HepG2 (cell line): ENCODE measurements at regions not wholly inside any gene's neighbourhood (a gene's known extent, or its start where the extent isn't known, plus 50 kb on each side); places are given as distances from the start of the nearest gene placed in this dataset.

Experiments
- ATAC-seq: fragments of 200-7000 bp; cut with Tn5 transposase; 3 replicates; pipeline ENCODE4 v1.9.1; 2020; ENCODE audit warnings: mild to moderate bottlenecking, moderate library complexity
- BruUV-seq: library from RNA; stranded (reverse); fragments of 400-500 nt; replicated peaks from 2 replicates; lab custom pipeline; 2021; lab: Mats Ljungman, UMichigan
- CTCF ChIA-PET: fragments of 300-600 bp; formaldehyde crosslinking; extraction: SDS; loops from one replicate; lab custom pipeline; 2021; ENCODE audit warnings: low total read pairs, inconsistent platforms, low intra/inter-chr PET ratio; lab: Yijun Ruan, JAX
- POLR2A ChIA-PET: fragments of 350-600 bp; sonication (Branson Sonifier 250); formaldehyde crosslinking; loops from one replicate; lab custom pipeline; 2020; ENCODE audit warnings: antibody characterized with exemption, inconsistent platforms; lab: Yijun Ruan, JAX
- DNase-seq: peaks from one replicate; pipeline ENCODE4 v3.0.0-alpha.2; 2015; ENCODE audit warnings: low spot score
- FAIRE-seq: peaks from 3 replicates; lab custom pipeline; 2011; peaks lifted over from hg19 to GRCh38; lab: Jason Lieb, UNC
- H2AFZ ChIP-seq: one replicate; pipeline ENCODE4 v1.6.1; 2011; ENCODE audit warnings: low read length, inconsistent platforms
- H3K27ac ChIP-seq: fragments of 300-600 bp; 3 replicates; pipeline ENCODE4 v1.8.0; 2011; ENCODE audit warnings: mixed run types, mild to moderate bottlenecking, mixed read lengths, low read length, inconsistent platforms; ENCODE audit not compliant: insufficient read depth; ENCODE audit errors: extremely low read length
- H3K27me3 ChIP-seq, 2 experiments: fragments of 200-600 bp in 1 of 2; 2 replicates in 1 of 2; 3 replicates in 1 of 2; pipeline versions ENCODE4 v1.6.0 to v1.8.0; 2011; ENCODE audit warnings: low read length in 2 of 2, mild to moderate bottlenecking in 2 of 2, moderate library complexity in 2 of 2, inconsistent platforms in 1 of 2; ENCODE audit not compliant: insufficient read depth in 2 of 2, control insufficient read depth in 1 of 2
- H3K36me3 ChIP-seq, 2 experiments: fragments of 200-600 bp in 1 of 2; replicated peaks in 1 of 2; 2 replicates in 1 of 2; 3 replicates in 1 of 2; pipeline versions ENCODE4 v1.5.1 to v1.8.0; 2011; ENCODE audit warnings: low read length in 2 of 2, inconsistent platforms in 1 of 2; ENCODE audit not compliant: insufficient read depth in 2 of 2, control insufficient read depth in 1 of 2
- H3K4me1 ChIP-seq: 2 replicates; pipeline ENCODE4 v1.5.1; 2012; ENCODE audit warnings: low read length, inconsistent platforms; ENCODE audit not compliant: insufficient read depth
- H3K4me2 ChIP-seq: 2 replicates; pipeline ENCODE4 v1.6.0; 2011; ENCODE audit warnings: low read depth, low read length, inconsistent platforms
- H3K4me3 ChIP-seq, 3 experiments: fragments of 200-600 bp in 1 of 3; sonication (generic), shearing (Covaris generic) in 1 of 3; replicated peaks in 1 of 3; 2 replicates each; pipeline ENCODE4 v1.5.1; 2011 to 2016; ENCODE audit warnings: low read length in 3 of 3, inconsistent platforms in 2 of 3, low read depth in 2 of 3, mild to moderate bottlenecking in 2 of 3, control low read depth in 1 of 3, mixed read lengths in 1 of 3; ENCODE audit not compliant: insufficient read depth in 1 of 3
- H3K79me2 ChIP-seq: one replicate; pipeline ENCODE4 v1.6.1; 2011; ENCODE audit warnings: low read length, inconsistent platforms; ENCODE audit not compliant: insufficient read depth
- H3K9ac ChIP-seq: 2 replicates; pipeline ENCODE4 v1.6.0; 2011; ENCODE audit warnings: mild to moderate bottlenecking, low read depth, low read length, inconsistent platforms; ENCODE audit not compliant: insufficient read depth
- H3K9me3 ChIP-seq: 2 replicates; pipeline ENCODE4 v1.5.1; 2012; ENCODE audit warnings: mild to moderate bottlenecking, low read length
- H4K20me1 ChIP-seq: 2 replicates; pipeline ENCODE4 v1.6.0; 2011; ENCODE audit warnings: inconsistent platforms, mild to moderate bottlenecking, low read length, moderate library complexity; ENCODE audit not compliant: insufficient read depth
- ADNP ChIP-seq: sonication (generic); formaldehyde crosslinking; IDR thresholded peaks from 2 replicates; pipeline ENCODE4 v1.4.0; 2020; ENCODE audit warnings: missing genetic modification reagents
- CERS6 ChIP-seq: sonication (generic); formaldehyde crosslinking; IDR thresholded peaks from 2 replicates; pipeline ENCODE4 v1.5.0; 2020; ENCODE audit warnings: missing genetic modification reagents
- DMTF1 ChIP-seq: sonication (generic); formaldehyde crosslinking; IDR thresholded peaks from 2 replicates; pipeline ENCODE4 v1.4.0; 2020; ENCODE audit warnings: mild to moderate bottlenecking, missing genetic modification reagents
- ELF3 ChIP-seq: IDR thresholded peaks from 2 replicates; pipeline ENCODE4 v1.6.1; 2016; ENCODE audit warnings: missing genetic modification reagents, missing compliant biosample characterization
- HNF4A ChIP-seq: sonication (generic); formaldehyde crosslinking; IDR thresholded peaks from 2 replicates; pipeline ENCODE4 v1.4.0; 2020; ENCODE audit warnings: missing genetic modification reagents
- SPEN ChIP-seq: sonication (generic); formaldehyde crosslinking; IDR thresholded peaks from 2 replicates; pipeline ENCODE4 v1.5.1; 2020; ENCODE audit warnings: low read depth, mild to moderate bottlenecking, missing genetic modification reagents
- ZNF770 ChIP-seq: sonication (generic); formaldehyde crosslinking; IDR thresholded peaks from 2 replicates; pipeline ENCODE4 v1.5.0; 2020; ENCODE audit warnings: mild to moderate bottlenecking, missing genetic modification reagents
- ZNF790 ChIP-seq: sonication (generic); formaldehyde crosslinking; IDR thresholded peaks from 2 replicates; pipeline ENCODE4 v1.8.0; 2022; ENCODE audit warnings: missing genetic modification reagents, mild to moderate bottlenecking, borderline replicate concordance
- WGBS: methylation state at CpG from one replicate; pipeline ENCODE4 v1.1.6; 2017; ENCODE audit warnings: low lambda C conversion rate; 5-methylcytosine and 5-hydroxymethylcytosine counted together
- in situ Hi-C: cut with HindIII; loops from 2 replicates; pipeline ENCODE4 v1.10.0; 2017; ENCODE audit warnings: low pct_unique_long_range_greater_than_20kb; ENCODE audit not compliant: extremely low pct_ligation_motif_present
- intact Hi-C: fragments of 100-400 bp; cut with micrococcal nuclease; formaldehyde crosslinking; loops from one replicate; pipeline ENCODE4 v1.10.0; 2022; ENCODE audit not compliant: unreplicated experiment

GRCh38 chr21:39009587-39010225, 173.5 kb downstream of the PSMG1 start:
- TF ChIP-seq ADNP (CRISPR knock-in tag) (no peak), ZNF790 (CRISPR knock-in tag) (no peak), CERS6 (CRISPR knock-in tag) (no peak), ZNF770 (no peak), DMTF1 (CRISPR knock-in tag) (no peak), SPEN (CRISPR knock-in tag) (no peak), ELF3 (CRISPR knock-in tag) (no peak), HNF4A (no peak)
- Histone ChIP-seq H3K4me3 (no peak overlapping the region), H3K27me3 (no peaks in the 10 kb centered on the region), H3K9ac (no peak overlapping the region), H3K27ac (no peak overlapping the region), H4K20me1 (no peaks in the 10 kb centered on the region), H2AFZ (no peak overlapping the region), H3K4me1 (peaks cover 48% of the 10 kb centered on the region), H3K36me3 (no peaks in the 10 kb centered on the region), H3K79me2 (no peaks in the 10 kb centered on the region), H3K9me3 (no peaks in the 10 kb centered on the region), H3K4me2 (no peak overlapping the region)
- ATAC-seq: no peak
- in situ Hi-C loops (no loop called here), intact Hi-C loops (no loop called here)
- WGBS: 94% methylated on average over 7 of the region's 7 CpGs
- no peak for DNase-seq
- ChIA-PET CTCF (no interaction called here), POLR2A (no interaction called here)
- FAIRE-seq: no peak
- BruUV-seq: no TSS peak
